H54 (cell line): ENCODE measurements at regions not wholly inside any gene's neighbourhood (a gene's known extent, or its start where the extent isn't known, plus 50 kb on each side); places are given as distances from the start of the nearest gene placed in this dataset.
A peak's percentile ranks its signal among the peaks of the same experiment; 100 is the strongest.

ENCODE experiments used
- DNase-seq: peaks from one replicate; pipeline ENCODE4 v3.0.0; 2011; ENCODE audit warnings: low spot score, mixed read lengths; ENCODE audit not compliant: insufficient read length
- FAIRE-seq: peaks from 3 replicates; lab custom pipeline; 2011; peaks lifted over from hg19 to GRCh38; lab: Jason Lieb, UNC
- POLR2A ChIP-seq: IDR thresholded peaks from 2 replicates; pipeline ENCODE4 v1.6.1; 2011; ENCODE audit warnings: low read depth, mild to moderate bottlenecking, low read length

- DNase-seq (no peak), FAIRE-seq (no peak)
- no peak for TF ChIP-seq POLR2A
Measured at GRCh38 chr3:150033721-150034120, 63.0 kb upstream of the PFN2 start.

DNA sequence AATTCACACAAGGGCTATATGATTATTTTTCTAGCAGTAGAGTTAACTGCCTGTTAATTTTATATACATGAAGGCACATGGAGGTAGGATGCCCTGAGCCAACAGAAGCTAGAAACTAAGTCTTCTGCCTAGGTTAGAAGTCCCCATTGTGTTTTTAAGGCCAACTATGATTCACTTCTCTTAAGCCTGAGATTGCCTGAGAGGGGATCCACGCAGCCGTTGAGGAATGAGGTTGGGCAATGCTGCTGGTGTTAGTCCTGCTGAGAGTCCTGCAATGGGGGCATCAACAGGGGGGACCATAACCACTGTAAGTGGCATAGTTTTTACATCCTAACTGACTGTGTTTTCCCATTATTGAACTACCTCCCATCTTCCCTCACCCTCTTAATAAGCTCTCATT lies 60.1 kb upstream of the PFN2 start:
- no peak for TF ChIP-seq POLR2A
- FAIRE-seq (no peak), DNase-seq (no peak)

DNA sequence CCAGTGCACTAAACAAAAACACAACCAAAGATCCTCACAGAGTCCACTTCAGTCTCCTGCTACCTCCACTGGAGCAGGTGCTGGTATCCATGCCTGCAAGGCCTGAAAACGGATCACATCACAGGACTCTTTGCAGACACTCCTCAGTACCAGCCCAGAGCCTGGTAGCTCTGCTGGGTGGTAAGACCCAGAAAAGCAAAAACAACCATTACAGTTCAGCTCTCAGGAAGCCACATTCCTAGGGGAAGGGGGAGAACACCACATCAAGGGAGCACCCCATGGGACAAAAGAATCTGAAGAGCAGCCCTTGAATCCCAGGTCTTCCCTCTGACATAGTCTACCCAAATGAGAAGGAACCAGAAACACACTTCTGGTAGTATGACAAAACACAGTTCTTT lies 52.5 kb upstream of the PFN2 start:
- FAIRE-seq (no peak), DNase-seq (no peak)
- TF ChIP-seq POLR2A, result no peak

DNA sequence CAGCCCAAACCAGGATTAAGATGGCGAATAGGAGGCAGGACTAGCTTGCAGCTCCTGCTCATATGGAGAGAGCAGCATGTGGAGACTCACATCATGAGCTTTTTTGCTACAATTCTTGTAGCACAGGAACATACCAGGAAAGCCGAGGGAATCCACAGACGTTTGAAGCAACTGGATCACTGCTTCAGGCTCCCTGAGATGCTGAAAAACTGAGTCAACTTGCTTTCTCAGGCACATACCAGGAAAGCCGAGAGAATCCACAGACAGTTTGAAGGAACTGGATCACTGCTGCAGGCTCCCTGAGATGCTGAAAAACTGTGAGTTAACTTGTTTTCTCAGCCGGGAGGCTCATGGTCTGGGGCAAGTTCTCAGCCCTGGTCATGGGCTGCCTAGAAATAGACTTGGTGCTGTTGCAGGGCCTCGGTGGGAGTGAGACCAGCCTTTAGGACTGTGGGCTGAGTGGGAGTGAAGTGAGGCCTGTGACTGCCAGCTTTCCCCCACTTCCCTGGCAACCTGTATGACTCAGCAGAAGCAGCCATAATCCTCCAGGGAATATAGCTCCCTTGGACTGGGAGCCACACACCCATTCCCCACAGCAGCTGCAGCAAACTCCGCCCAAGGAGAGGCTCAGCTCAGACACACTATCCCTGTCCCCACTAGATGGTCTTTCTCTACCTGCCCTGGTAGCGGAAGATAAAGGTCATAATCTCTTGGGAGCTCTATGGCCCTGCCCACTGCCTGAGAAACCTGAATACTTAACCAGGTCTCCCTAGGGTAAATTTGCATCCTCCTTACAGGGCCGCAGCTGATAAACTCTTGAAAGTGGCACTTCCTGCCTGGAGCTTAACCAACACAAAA lies 51.9 kb upstream of the PFN2 start:
- FAIRE-seq, result peak; percentile 41
- no peak for DNase-seq

GRCh38 chr3:150020527-150020926 lies 49.8 kb upstream of the PFN2 start:
- no peak for TF ChIP-seq POLR2A
- DNase-seq, result peak; percentile 36
- FAIRE-seq, result no peak

More for the DNA sequence above, 51.9 kb upstream of the PFN2 start:
- no peak for TF ChIP-seq POLR2A
